DND-41 (cell line): ENCODE measurements at regions not wholly inside any gene's neighbourhood (a gene's known extent, or its start where the extent isn't known, plus 50 kb on each side); places are given as distances from the start of the nearest gene placed in this dataset.

ENCODE experiments used
- EZH2 ChIP-seq: IDR thresholded peaks from 3 replicates; pipeline ENCODE4 v1.6.1; 2012; ENCODE audit warnings: borderline replicate concordance, low read depth, mild to moderate bottlenecking, moderate library complexity, low read length, inconsistent platforms; ENCODE audit not compliant: severe bottlenecking
- TF ChIP-seq, protein P1 (sequence below): IDR thresholded peaks from 2 replicates; pipeline ENCODE4 v1.5.1; 2012; ENCODE audit warnings: borderline replicate concordance, low read length, moderate library complexity, mild to moderate bottlenecking; ENCODE audit not compliant: poor library complexity, severe bottlenecking; ENCODE audit errors: extremely low read depth

DNA sequence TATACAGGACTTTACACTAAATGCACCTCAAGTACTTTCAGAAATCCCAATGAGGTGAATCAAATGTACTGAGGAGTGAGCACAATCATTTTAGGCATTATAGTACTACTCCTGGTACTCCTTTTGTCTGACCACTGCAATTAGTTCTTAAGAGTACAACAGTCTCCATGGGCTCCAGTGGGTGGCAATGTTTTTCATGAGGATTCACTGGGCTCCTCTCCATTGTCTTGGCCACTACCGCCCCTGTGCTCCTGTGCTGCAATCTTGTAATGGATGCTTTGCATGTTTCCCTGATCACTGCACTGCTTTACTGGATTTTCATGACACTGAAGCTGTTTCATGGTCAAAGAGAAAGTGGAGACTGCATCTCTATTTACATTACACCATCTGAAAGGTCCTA lies 268.5 kb upstream of the ZSWIM2 start:
- no peak for TF ChIP-seq EZH2
- TF ChIP-seq, protein P1, sequence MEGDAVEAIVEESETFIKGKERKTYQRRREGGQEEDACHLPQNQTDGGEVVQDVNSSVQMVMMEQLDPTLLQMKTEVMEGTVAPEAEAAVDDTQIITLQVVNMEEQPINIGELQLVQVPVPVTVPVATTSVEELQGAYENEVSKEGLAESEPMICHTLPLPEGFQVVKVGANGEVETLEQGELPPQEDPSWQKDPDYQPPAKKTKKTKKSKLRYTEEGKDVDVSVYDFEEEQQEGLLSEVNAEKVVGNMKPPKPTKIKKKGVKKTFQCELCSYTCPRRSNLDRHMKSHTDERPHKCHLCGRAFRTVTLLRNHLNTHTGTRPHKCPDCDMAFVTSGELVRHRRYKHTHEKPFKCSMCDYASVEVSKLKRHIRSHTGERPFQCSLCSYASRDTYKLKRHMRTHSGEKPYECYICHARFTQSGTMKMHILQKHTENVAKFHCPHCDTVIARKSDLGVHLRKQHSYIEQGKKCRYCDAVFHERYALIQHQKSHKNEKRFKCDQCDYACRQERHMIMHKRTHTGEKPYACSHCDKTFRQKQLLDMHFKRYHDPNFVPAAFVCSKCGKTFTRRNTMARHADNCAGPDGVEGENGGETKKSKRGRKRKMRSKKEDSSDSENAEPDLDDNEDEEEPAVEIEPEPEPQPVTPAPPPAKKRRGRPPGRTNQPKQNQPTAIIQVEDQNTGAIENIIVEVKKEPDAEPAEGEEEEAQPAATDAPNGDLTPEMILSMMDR, result no peak
